K562 (cell line): ENCODE measurements at regions not wholly inside any gene's neighbourhood (a gene's known extent, or its start where the extent isn't known, plus 50 kb on each side); places are given as distances from the start of the nearest gene placed in this dataset.

Source experiments
- BRD4 ChIP-seq: fragments of 200-600 bp; sonication (generic); IDR thresholded peaks from 2 replicates; pipeline ENCODE4 v1.6.1; 2017; ENCODE audit warnings: inconsistent platforms
- CAMTA2 ChIP-seq: fragments of 250-450 bp; sonication (Bioruptor Pico); conservative IDR thresholded peaks from 2 replicates; pipeline ENCODE4 v1.5.1; 2022
- CBFA2T3 ChIP-seq: fragments of 450-650 bp; IDR thresholded peaks from 2 replicates; pipeline ENCODE4 v1.6.1; 2017
- ELF4 ChIP-seq: fragments of 450-650 bp; formaldehyde crosslinking; IDR thresholded peaks from 2 replicates; pipeline ENCODE4 v1.4.0; 2022; ENCODE audit warnings: missing genetic modification characterization
- ETS2 ChIP-seq: IDR thresholded peaks from 2 replicates; pipeline ENCODE4 v1.6.1; 2016; ENCODE audit warnings: borderline replicate concordance, missing genetic modification characterization, mild to moderate bottlenecking, moderate library complexity, missing compliant biosample characterization; ENCODE audit not compliant: poor library complexity, severe bottlenecking
- ETV6 ChIP-seq, 3 experiments: fragments of 150-350 bp in 1 of 3; sonication (generic) in 1 of 3; formaldehyde crosslinking in 1 of 3; IDR thresholded peaks; 2 replicates each; pipeline versions ENCODE4 v1.6.1 to v1.8.0; 2014 to 2022; ENCODE audit warnings: borderline replicate concordance in 2 of 3, low read depth in 2 of 3, antibody characterized with exemption in 1 of 3, low read length in 1 of 3, mild to moderate bottlenecking in 1 of 3, missing genetic modification reagents in 1 of 3
- FOXA3 ChIP-seq, 2 experiments: fragments of 450-650 bp in 1 of 2; sonication (generic) in 1 of 2; formaldehyde crosslinking; IDR thresholded peaks in 1 of 2; conservative IDR thresholded peaks in 1 of 2; 2 replicates each; pipeline versions ENCODE4 v1.4.0 to v1.8.0; 2020 to 2022; ENCODE audit warnings: mild to moderate bottlenecking in 2 of 2, missing genetic modification reagents in 1 of 2
- KLF1 ChIP-seq: fragments of 450-650 bp; IDR thresholded peaks from 2 replicates; pipeline ENCODE4 v1.6.1; 2016; ENCODE audit warnings: missing genetic modification characterization, missing compliant biosample characterization
- MCM7 ChIP-seq, 2 experiments: fragments of 450-650 bp; IDR thresholded peaks; 2 replicates each; pipeline ENCODE4 v1.6.1; 2016 to 2018
- POU5F1 ChIP-seq: fragments of 150-350 bp; IDR thresholded peaks from 2 replicates; pipeline ENCODE4 v1.6.1; 2014; ENCODE audit warnings: borderline replicate concordance, low read length, low read depth, mild to moderate bottlenecking; ENCODE audit not compliant: partially characterized antibody
- PURB ChIP-seq: sonication (generic); formaldehyde crosslinking; IDR thresholded peaks from 2 replicates; pipeline ENCODE4 v1.9.0; 2021; ENCODE audit warnings: low read depth, mild to moderate bottlenecking, missing genetic modification reagents
- RBM39 ChIP-seq: fragments of 200-400 bp; formaldehyde crosslinking; optimal IDR thresholded peaks from 2 replicates; pipeline ENCODE3; 2018; ENCODE audit warnings: low read depth, low read length
- SOX6 ChIP-seq: fragments of 450-650 bp; IDR thresholded peaks from 2 replicates; pipeline ENCODE4 v1.6.1; 2014; ENCODE audit warnings: mild to moderate bottlenecking
- YY1 ChIP-seq, 3 experiments: IDR thresholded peaks; 2 replicates each; pipeline ENCODE4 v1.6.1; 2011; ENCODE audit warnings: low read length in 2 of 3, mild to moderate bottlenecking in 2 of 3, moderate library complexity in 2 of 3, borderline replicate concordance in 1 of 3, control low read depth in 1 of 3, low read depth in 1 of 3; ENCODE audit not compliant: insufficient read depth in 3 of 3, insufficient replicate concordance in 2 of 3, control insufficient read depth in 1 of 3, insufficient read length in 1 of 3; ENCODE audit errors: extremely low read depth in 1 of 3
- ZBTB7A ChIP-seq: IDR thresholded peaks from 2 replicates; pipeline ENCODE4 v1.6.1; 2011; ENCODE audit warnings: low read depth, mild to moderate bottlenecking, low read length, moderate library complexity, borderline replicate concordance; ENCODE audit not compliant: control insufficient read depth
- ZC3H8 ChIP-seq: fragments of 450-650 bp; IDR thresholded peaks from 2 replicates; pipeline ENCODE4 v1.6.1; 2017
- ZNF133 ChIP-seq: fragments of 250-450 bp; sonication (Bioruptor Pico); IDR thresholded peaks from 2 replicates; pipeline ENCODE4 v1.4.0; 2020; ENCODE audit warnings: mild to moderate bottlenecking
- ZNF232 ChIP-seq: sonication (generic); formaldehyde crosslinking; IDR thresholded peaks from 2 replicates; pipeline ENCODE4 v1.8.0; 2022; ENCODE audit warnings: mild to moderate bottlenecking, missing genetic modification reagents
- TF ChIP-seq, protein P1 (sequence below): fragments of 450-650 bp; IDR thresholded peaks from 2 replicates; pipeline ENCODE4 v1.7.0; 2016; ENCODE audit warnings: borderline replicate concordance
- TF ChIP-seq, protein P2 (sequence below): sonication (generic); formaldehyde crosslinking; IDR thresholded peaks from 2 replicates; pipeline ENCODE4 v1.5.0; 2020; ENCODE audit warnings: missing genetic modification reagents
- TF ChIP-seq, protein P3 (sequence below): fragments of 450-650 bp; IDR thresholded peaks from 2 replicates; pipeline ENCODE4 v1.6.1; 2018; ENCODE audit warnings: mild to moderate bottlenecking, low read depth; ENCODE audit not compliant: partially characterized antibody
- TF ChIP-seq, protein P4 (sequence below): sonication (generic); formaldehyde crosslinking; IDR thresholded peaks from 2 replicates; pipeline ENCODE4 v1.8.0; 2022; ENCODE audit warnings: mild to moderate bottlenecking, low read depth, missing genetic modification reagents

DNA sequence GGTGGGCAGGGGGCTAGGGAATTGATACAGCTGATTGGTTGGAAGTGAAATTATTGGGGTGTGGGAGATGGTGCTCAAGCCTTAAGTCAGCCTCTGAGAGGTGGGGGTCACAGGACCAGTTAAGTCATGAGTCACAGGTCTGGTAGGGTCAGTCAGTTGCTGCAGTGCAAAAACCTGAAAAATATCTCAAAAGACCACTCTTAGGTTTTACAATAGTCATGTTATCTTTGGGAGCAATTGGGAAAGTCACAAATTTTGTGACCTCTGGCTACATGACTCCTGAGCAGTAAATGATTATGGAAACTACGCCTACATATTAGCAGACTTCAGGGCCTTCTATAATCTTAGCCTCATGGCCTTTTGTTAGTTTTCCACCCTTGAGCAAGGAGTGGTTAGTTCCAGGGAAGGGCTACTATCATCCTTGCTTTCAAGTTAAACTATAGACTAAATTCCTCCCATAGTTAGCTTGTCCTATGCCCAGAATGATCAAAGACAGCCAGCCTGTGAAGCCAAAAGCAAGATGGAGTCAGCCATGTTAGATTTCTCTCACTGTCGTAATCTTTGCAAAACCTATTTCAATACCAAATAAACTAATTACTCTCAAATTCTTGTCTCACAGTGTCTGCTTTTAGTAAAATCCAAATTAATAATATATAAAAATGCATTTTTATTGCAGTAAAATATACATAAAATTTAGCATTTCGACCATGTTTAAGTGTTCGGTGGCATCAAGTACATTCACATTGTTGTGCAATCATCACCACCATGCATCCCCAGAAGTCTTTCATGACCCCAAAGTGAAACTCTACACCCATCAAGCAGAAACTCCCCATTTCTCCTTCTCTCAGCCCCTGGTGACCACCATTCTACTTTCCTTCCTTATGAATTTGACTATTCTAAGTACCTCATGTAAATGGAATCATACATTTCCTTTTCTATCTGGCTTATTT is 60.9 kb upstream of the CD2AP start (continued):
- TF ChIP-seq, protein P1, sequence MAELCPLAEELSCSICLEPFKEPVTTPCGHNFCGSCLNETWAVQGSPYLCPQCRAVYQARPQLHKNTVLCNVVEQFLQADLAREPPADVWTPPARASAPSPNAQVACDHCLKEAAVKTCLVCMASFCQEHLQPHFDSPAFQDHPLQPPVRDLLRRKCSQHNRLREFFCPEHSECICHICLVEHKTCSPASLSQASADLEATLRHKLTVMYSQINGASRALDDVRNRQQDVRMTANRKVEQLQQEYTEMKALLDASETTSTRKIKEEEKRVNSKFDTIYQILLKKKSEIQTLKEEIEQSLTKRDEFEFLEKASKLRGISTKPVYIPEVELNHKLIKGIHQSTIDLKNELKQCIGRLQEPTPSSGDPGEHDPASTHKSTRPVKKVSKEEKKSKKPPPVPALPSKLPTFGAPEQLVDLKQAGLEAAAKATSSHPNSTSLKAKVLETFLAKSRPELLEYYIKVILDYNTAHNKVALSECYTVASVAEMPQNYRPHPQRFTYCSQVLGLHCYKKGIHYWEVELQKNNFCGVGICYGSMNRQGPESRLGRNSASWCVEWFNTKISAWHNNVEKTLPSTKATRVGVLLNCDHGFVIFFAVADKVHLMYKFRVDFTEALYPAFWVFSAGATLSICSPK, result no peak
- TF ChIP-seq POU5F1, result no peak
- TF ChIP-seq CAMTA2 (CRISPR knock-in tag), result no peak
- no peak for TF ChIP-seq ELF4 (CRISPR knock-in tag)
- TF ChIP-seq, protein P2, sequence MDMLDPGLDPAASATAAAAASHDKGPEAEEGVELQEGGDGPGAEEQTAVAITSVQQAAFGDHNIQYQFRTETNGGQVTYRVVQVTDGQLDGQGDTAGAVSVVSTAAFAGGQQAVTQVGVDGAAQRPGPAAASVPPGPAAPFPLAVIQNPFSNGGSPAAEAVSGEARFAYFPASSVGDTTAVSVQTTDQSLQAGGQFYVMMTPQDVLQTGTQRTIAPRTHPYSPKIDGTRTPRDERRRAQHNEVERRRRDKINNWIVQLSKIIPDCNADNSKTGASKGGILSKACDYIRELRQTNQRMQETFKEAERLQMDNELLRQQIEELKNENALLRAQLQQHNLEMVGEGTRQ (CRISPR knock-in tag), result no peak
- no peak for TF ChIP-seq PURB
- no peak for TF ChIP-seq ZNF133 (CRISPR knock-in tag)
- TF ChIP-seq BRD4, result no peak
- no peak for TF ChIP-seq SOX6
- TF ChIP-seq FOXA3 (CRISPR knock-in tag; conservative IDR thresholded peaks at IDR 0.05 in 1 of 2, IDR thresholded peaks at IDR 0.05 in 1 of 2), result no peak
- TF ChIP-seq ZC3H8, result no peak
- TF ChIP-seq RBM39, result no peak
- peak in 1 of 3 experiments; percentile 42 for TF ChIP-seq YY1 (IDR thresholded peaks at IDR 0.05; ENCODE audit: borderline replicate concordance in 1 of 3, control insufficient read depth in 1 of 3, extremely low read depth in 1 of 3, insufficient read depth in 3 of 3, insufficient read length in 1 of 3, insufficient replicate concordance in 2 of 3, low read depth in 1 of 3, low read length in 2 of 3)
- TF ChIP-seq, protein P3, sequence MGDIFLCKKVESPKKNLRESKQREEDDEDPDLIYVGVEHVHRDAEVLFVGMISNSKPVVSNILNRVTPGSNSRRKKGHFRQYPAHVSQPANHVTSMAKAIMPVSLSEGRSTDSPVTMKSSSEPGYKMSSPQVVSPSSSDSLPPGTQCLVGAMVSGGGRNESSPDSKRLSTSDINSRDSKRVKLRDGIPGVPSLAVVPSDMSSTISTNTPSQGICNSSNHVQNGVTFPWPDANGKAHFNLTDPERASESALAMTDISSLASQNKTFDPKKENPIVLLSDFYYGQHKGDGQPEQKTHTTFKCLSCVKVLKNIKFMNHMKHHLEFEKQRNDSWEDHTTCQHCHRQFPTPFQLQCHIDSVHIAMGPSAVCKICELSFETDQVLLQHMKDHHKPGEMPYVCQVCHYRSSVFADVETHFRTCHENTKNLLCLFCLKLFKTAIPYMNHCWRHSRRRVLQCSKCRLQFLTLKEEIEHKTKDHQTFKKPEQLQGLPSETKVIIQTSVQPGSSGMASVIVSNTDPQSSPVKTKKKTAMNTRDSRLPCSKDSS, result no peak
- no peak for TF ChIP-seq KLF1 (tag)
- no peak for TF ChIP-seq ETV6 (IDR thresholded peaks at IDR 0.05; ENCODE audit: borderline replicate concordance in 1 of 2, low read depth in 2 of 2, low read length in 1 of 2)
- TF ChIP-seq ETV6 (CRISPR knock-in tag; IDR thresholded peaks at IDR 0.05; ENCODE audit: borderline replicate concordance), result no peak
- TF ChIP-seq ZNF232, result no peak
- 0 out of 2 replicates have a peak, but pooled peaks have one; percentile 26 for TF ChIP-seq ZBTB7A
- no peak for TF ChIP-seq MCM7 (IDR thresholded peaks at IDR 0.05)
- TF ChIP-seq, protein P4, sequence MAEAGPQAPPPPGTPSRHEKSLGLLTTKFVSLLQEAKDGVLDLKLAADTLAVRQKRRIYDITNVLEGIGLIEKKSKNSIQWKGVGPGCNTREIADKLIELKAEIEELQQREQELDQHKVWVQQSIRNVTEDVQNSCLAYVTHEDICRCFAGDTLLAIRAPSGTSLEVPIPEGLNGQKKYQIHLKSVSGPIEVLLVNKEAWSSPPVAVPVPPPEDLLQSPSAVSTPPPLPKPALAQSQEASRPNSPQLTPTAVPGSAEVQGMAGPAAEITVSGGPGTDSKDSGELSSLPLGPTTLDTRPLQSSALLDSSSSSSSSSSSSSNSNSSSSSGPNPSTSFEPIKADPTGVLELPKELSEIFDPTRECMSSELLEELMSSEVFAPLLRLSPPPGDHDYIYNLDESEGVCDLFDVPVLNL, result no peak
- no peak for TF ChIP-seq ETS2 (tag)
- TF ChIP-seq CBFA2T3, result peak; percentile 82
